HepG2 (cell line): ENCODE measurements at regions not wholly inside any gene's neighbourhood (a gene's known extent, or its start where the extent isn't known, plus 50 kb on each side); places are given as distances from the start of the nearest gene placed in this dataset.

ENCODE experiments used
- ATAC-seq: fragments of 200-7000 bp; cut with Tn5 transposase; 3 replicates; pipeline ENCODE4 v1.9.1; 2020; ENCODE audit warnings: mild to moderate bottlenecking, moderate library complexity
- BruUV-seq: library from RNA; stranded (reverse); fragments of 400-500 nt; replicated peaks from 2 replicates; lab custom pipeline; 2021; lab: Mats Ljungman, UMichigan
- CTCF ChIA-PET: fragments of 300-600 bp; formaldehyde crosslinking; extraction: SDS; loops from one replicate; lab custom pipeline; 2021; ENCODE audit warnings: low total read pairs, inconsistent platforms, low intra/inter-chr PET ratio; lab: Yijun Ruan, JAX
- POLR2A ChIA-PET: fragments of 350-600 bp; sonication (Branson Sonifier 250); formaldehyde crosslinking; loops from one replicate; lab custom pipeline; 2020; ENCODE audit warnings: antibody characterized with exemption, inconsistent platforms; lab: Yijun Ruan, JAX
- DNase-seq: peaks from one replicate; pipeline ENCODE4 v3.0.0-alpha.2; 2015; ENCODE audit warnings: low spot score
- FAIRE-seq: peaks from 3 replicates; lab custom pipeline; 2011; peaks lifted over from hg19 to GRCh38; lab: Jason Lieb, UNC
- H2AFZ ChIP-seq: one replicate; pipeline ENCODE4 v1.6.1; 2011; ENCODE audit warnings: low read length, inconsistent platforms
- H3K27ac ChIP-seq: fragments of 300-600 bp; 3 replicates; pipeline ENCODE4 v1.8.0; 2011; ENCODE audit warnings: mixed run types, mild to moderate bottlenecking, mixed read lengths, low read length, inconsistent platforms; ENCODE audit not compliant: insufficient read depth; ENCODE audit errors: extremely low read length
- H3K27me3 ChIP-seq, 2 experiments: fragments of 200-600 bp in 1 of 2; 2 replicates in 1 of 2; 3 replicates in 1 of 2; pipeline versions ENCODE4 v1.6.0 to v1.8.0; 2011; ENCODE audit warnings: low read length in 2 of 2, mild to moderate bottlenecking in 2 of 2, moderate library complexity in 2 of 2, inconsistent platforms in 1 of 2; ENCODE audit not compliant: insufficient read depth in 2 of 2, control insufficient read depth in 1 of 2
- H3K36me3 ChIP-seq, 2 experiments: fragments of 200-600 bp in 1 of 2; replicated peaks in 1 of 2; 2 replicates in 1 of 2; 3 replicates in 1 of 2; pipeline versions ENCODE4 v1.5.1 to v1.8.0; 2011; ENCODE audit warnings: low read length in 2 of 2, inconsistent platforms in 1 of 2; ENCODE audit not compliant: insufficient read depth in 2 of 2, control insufficient read depth in 1 of 2
- H3K4me1 ChIP-seq: 2 replicates; pipeline ENCODE4 v1.5.1; 2012; ENCODE audit warnings: low read length, inconsistent platforms; ENCODE audit not compliant: insufficient read depth
- H3K4me2 ChIP-seq: 2 replicates; pipeline ENCODE4 v1.6.0; 2011; ENCODE audit warnings: low read depth, low read length, inconsistent platforms
- H3K4me3 ChIP-seq, 3 experiments: fragments of 200-600 bp in 1 of 3; sonication (generic), shearing (Covaris generic) in 1 of 3; replicated peaks in 1 of 3; 2 replicates each; pipeline ENCODE4 v1.5.1; 2011 to 2016; ENCODE audit warnings: low read length in 3 of 3, inconsistent platforms in 2 of 3, low read depth in 2 of 3, mild to moderate bottlenecking in 2 of 3, control low read depth in 1 of 3, mixed read lengths in 1 of 3; ENCODE audit not compliant: insufficient read depth in 1 of 3
- H3K79me2 ChIP-seq: one replicate; pipeline ENCODE4 v1.6.1; 2011; ENCODE audit warnings: low read length, inconsistent platforms; ENCODE audit not compliant: insufficient read depth
- H3K9ac ChIP-seq: 2 replicates; pipeline ENCODE4 v1.6.0; 2011; ENCODE audit warnings: mild to moderate bottlenecking, low read depth, low read length, inconsistent platforms; ENCODE audit not compliant: insufficient read depth
- H3K9me3 ChIP-seq: 2 replicates; pipeline ENCODE4 v1.5.1; 2012; ENCODE audit warnings: mild to moderate bottlenecking, low read length
- H4K20me1 ChIP-seq: 2 replicates; pipeline ENCODE4 v1.6.0; 2011; ENCODE audit warnings: inconsistent platforms, mild to moderate bottlenecking, low read length, moderate library complexity; ENCODE audit not compliant: insufficient read depth
- FUBP1 ChIP-seq: sonication (generic); formaldehyde crosslinking; IDR thresholded peaks from 2 replicates; pipeline ENCODE4 v1.5.1; 2020; ENCODE audit warnings: missing genetic modification reagents, mild to moderate bottlenecking, borderline replicate concordance
- ISX ChIP-seq: sonication (generic); formaldehyde crosslinking; conservative IDR thresholded peaks from 2 replicates; pipeline ENCODE4 v1.5.0; 2020; ENCODE audit warnings: missing genetic modification reagents
- MYC ChIP-seq: sonication (generic); formaldehyde crosslinking; IDR thresholded peaks from 2 replicates; pipeline ENCODE4 v1.9.0; 2021; ENCODE audit warnings: missing genetic modification reagents, borderline replicate concordance
- NFE2 ChIP-seq: sonication (generic); formaldehyde crosslinking; IDR thresholded peaks from 2 replicates; pipeline ENCODE4 v1.4.0; 2020; ENCODE audit warnings: missing genetic modification reagents
- THAP7 ChIP-seq: sonication (generic); formaldehyde crosslinking; IDR thresholded peaks from 2 replicates; pipeline ENCODE4 v1.8.1; 2023; ENCODE audit warnings: mild to moderate bottlenecking, missing genetic modification reagents
- ZNF891 ChIP-seq: sonication (generic); formaldehyde crosslinking; IDR thresholded peaks from 2 replicates; pipeline ENCODE4 v1.5.0; 2020; ENCODE audit warnings: mild to moderate bottlenecking, missing genetic modification reagents
- WGBS: methylation state at CpG from one replicate; pipeline ENCODE4 v1.1.6; 2017; ENCODE audit warnings: low lambda C conversion rate; 5-methylcytosine and 5-hydroxymethylcytosine counted together
- in situ Hi-C: cut with HindIII; loops from 2 replicates; pipeline ENCODE4 v1.10.0; 2017; ENCODE audit warnings: low pct_unique_long_range_greater_than_20kb; ENCODE audit not compliant: extremely low pct_ligation_motif_present
- intact Hi-C: fragments of 100-400 bp; cut with micrococcal nuclease; formaldehyde crosslinking; loops from one replicate; pipeline ENCODE4 v1.10.0; 2022; ENCODE audit not compliant: unreplicated experiment

- TF ChIP-seq THAP7 (CRISPR knock-in tag) (no peak), MYC (CRISPR knock-in tag) (no peak), ISX (CRISPR knock-in tag) (no peak)
Measured at GRCh38 chr12:60849723-60850122, 1253.9 kb downstream of the SLC16A7 start (continued).

GRCh38 chr12:60853407-60853806 lies 1257.6 kb downstream of the SLC16A7 start:
- no peak for TF ChIP-seq NFE2 (CRISPR knock-in tag)

GRCh38 chr12:60863421-60863820 lies 1267.6 kb downstream of the SLC16A7 start:
- FAIRE-seq = no peak

More at GRCh38 chr12:60853407-60853806, 1257.6 kb downstream of the SLC16A7 start:
- Histone ChIP-seq H2AFZ (no peak overlapping the region), H3K27ac (no peak overlapping the region), H3K79me2 (no peaks in the 10 kb centered on the region), H3K9ac (no peak overlapping the region), H3K4me3 (no peak overlapping the region), H3K9me3 (peaks cover 18% of the 10 kb centered on the region), H3K4me2 (no peak overlapping the region), H3K27me3 (no peaks in the 10 kb centered on the region), H3K36me3 (no peaks in the 10 kb centered on the region), H3K4me1 (no peaks in the 10 kb centered on the region), H4K20me1 (no peaks in the 10 kb centered on the region)
- no peak for FAIRE-seq
- ChIA-PET CTCF (no interaction called here), POLR2A (no interaction called here)
- WGBS = 7% methylated on average over 2 of the region's 2 CpGs
- intact Hi-C loops = no loop called here
- ATAC-seq = no peak
- DNase-seq = no peak
- no TSS peak for BruUV-seq
- in situ Hi-C loops = no loop called here

More at GRCh38 chr12:60863421-60863820, 1267.6 kb downstream of the SLC16A7 start:
- Histone ChIP-seq H3K9ac (no peak overlapping the region), H3K27me3 (no peaks in the 10 kb centered on the region), H3K4me2 (no peak overlapping the region), H3K79me2 (no peaks in the 10 kb centered on the region), H3K36me3 (no peaks in the 10 kb centered on the region), H3K9me3 (peaks cover 18% of the 10 kb centered on the region), H3K4me1 (no peaks in the 10 kb centered on the region), H3K4me3 (no peak overlapping the region), H3K27ac (no peak overlapping the region), H4K20me1 (no peaks in the 10 kb centered on the region), H2AFZ (no peak overlapping the region)
- BruUV-seq = no TSS peak
- ATAC-seq = no peak
- DNase-seq = no peak
- no peak for TF ChIP-seq FUBP1 (CRISPR knock-in tag)
- no peak for TF ChIP-seq ZNF891 (CRISPR knock-in tag)
- 37% methylated on average over 1 of the region's 1 CpG for WGBS
- intact Hi-C loops (no loop called here), in situ Hi-C loops (no loop called here)
- POLR2A ChIA-PET = no interaction called here
- CTCF ChIA-PET = no interaction called here
